HepG2 (cell line): ENCODE measurements at regions not wholly inside any gene's neighbourhood (a gene's known extent, or its start where the extent isn't known, plus 50 kb on each side); places are given as distances from the start of the nearest gene placed in this dataset.
A peak's percentile ranks its signal among the peaks of the same experiment; 100 is the strongest.

Experiments used
- ATAC-seq: fragments of 200-7000 bp; cut with Tn5 transposase; 3 replicates; pipeline ENCODE4 v1.9.1; 2020; ENCODE audit warnings: mild to moderate bottlenecking, moderate library complexity
- BruUV-seq: library from RNA; stranded (reverse); fragments of 400-500 nt; replicated peaks from 2 replicates; lab custom pipeline; 2021; lab: Mats Ljungman, UMichigan
- CTCF ChIA-PET: fragments of 300-600 bp; formaldehyde crosslinking; extraction: SDS; loops from one replicate; lab custom pipeline; 2021; ENCODE audit warnings: low total read pairs, inconsistent platforms, low intra/inter-chr PET ratio; lab: Yijun Ruan, JAX
- POLR2A ChIA-PET: fragments of 350-600 bp; sonication (Branson Sonifier 250); formaldehyde crosslinking; loops from one replicate; lab custom pipeline; 2020; ENCODE audit warnings: antibody characterized with exemption, inconsistent platforms; lab: Yijun Ruan, JAX
- DNase-seq: peaks from one replicate; pipeline ENCODE4 v3.0.0-alpha.2; 2015; ENCODE audit warnings: low spot score
- FAIRE-seq: peaks from 3 replicates; lab custom pipeline; 2011; peaks lifted over from hg19 to GRCh38; lab: Jason Lieb, UNC
- H2AFZ ChIP-seq: one replicate; pipeline ENCODE4 v1.6.1; 2011; ENCODE audit warnings: low read length, inconsistent platforms
- H3K27ac ChIP-seq: fragments of 300-600 bp; 3 replicates; pipeline ENCODE4 v1.8.0; 2011; ENCODE audit warnings: mixed run types, mild to moderate bottlenecking, mixed read lengths, low read length, inconsistent platforms; ENCODE audit not compliant: insufficient read depth; ENCODE audit errors: extremely low read length
- H3K27me3 ChIP-seq, 2 experiments: fragments of 200-600 bp in 1 of 2; 2 replicates in 1 of 2; 3 replicates in 1 of 2; pipeline versions ENCODE4 v1.6.0 to v1.8.0; 2011; ENCODE audit warnings: low read length in 2 of 2, mild to moderate bottlenecking in 2 of 2, moderate library complexity in 2 of 2, inconsistent platforms in 1 of 2; ENCODE audit not compliant: insufficient read depth in 2 of 2, control insufficient read depth in 1 of 2
- H3K36me3 ChIP-seq, 2 experiments: fragments of 200-600 bp in 1 of 2; replicated peaks in 1 of 2; 2 replicates in 1 of 2; 3 replicates in 1 of 2; pipeline versions ENCODE4 v1.5.1 to v1.8.0; 2011; ENCODE audit warnings: low read length in 2 of 2, inconsistent platforms in 1 of 2; ENCODE audit not compliant: insufficient read depth in 2 of 2, control insufficient read depth in 1 of 2
- H3K4me1 ChIP-seq: 2 replicates; pipeline ENCODE4 v1.5.1; 2012; ENCODE audit warnings: low read length, inconsistent platforms; ENCODE audit not compliant: insufficient read depth
- H3K4me2 ChIP-seq: 2 replicates; pipeline ENCODE4 v1.6.0; 2011; ENCODE audit warnings: low read depth, low read length, inconsistent platforms
- H3K4me3 ChIP-seq, 3 experiments: fragments of 200-600 bp in 1 of 3; sonication (generic), shearing (Covaris generic) in 1 of 3; replicated peaks in 1 of 3; 2 replicates each; pipeline ENCODE4 v1.5.1; 2011 to 2016; ENCODE audit warnings: low read length in 3 of 3, inconsistent platforms in 2 of 3, low read depth in 2 of 3, mild to moderate bottlenecking in 2 of 3, control low read depth in 1 of 3, mixed read lengths in 1 of 3; ENCODE audit not compliant: insufficient read depth in 1 of 3
- H3K79me2 ChIP-seq: one replicate; pipeline ENCODE4 v1.6.1; 2011; ENCODE audit warnings: low read length, inconsistent platforms; ENCODE audit not compliant: insufficient read depth
- H3K9ac ChIP-seq: 2 replicates; pipeline ENCODE4 v1.6.0; 2011; ENCODE audit warnings: mild to moderate bottlenecking, low read depth, low read length, inconsistent platforms; ENCODE audit not compliant: insufficient read depth
- H3K9me3 ChIP-seq: 2 replicates; pipeline ENCODE4 v1.5.1; 2012; ENCODE audit warnings: mild to moderate bottlenecking, low read length
- H4K20me1 ChIP-seq: 2 replicates; pipeline ENCODE4 v1.6.0; 2011; ENCODE audit warnings: inconsistent platforms, mild to moderate bottlenecking, low read length, moderate library complexity; ENCODE audit not compliant: insufficient read depth
- BHLHE40 ChIP-seq: IDR thresholded peaks from 2 replicates; pipeline ENCODE4 v1.6.1; 2011; ENCODE audit warnings: low read length, improper control_type of control experiment
- HDAC1 ChIP-seq: sonication (generic); formaldehyde crosslinking; IDR thresholded peaks from 2 replicates; pipeline ENCODE4 v1.5.1; 2020; ENCODE audit warnings: mild to moderate bottlenecking, missing genetic modification reagents
- HNF4A ChIP-seq: sonication (generic); formaldehyde crosslinking; IDR thresholded peaks from 2 replicates; pipeline ENCODE4 v1.4.0; 2020; ENCODE audit warnings: missing genetic modification reagents
- HNF4G ChIP-seq, 2 experiments: sonication (generic) in 1 of 2; formaldehyde crosslinking in 1 of 2; IDR thresholded peaks; 2 replicates each; pipeline versions ENCODE4 v1.4.0 to v1.6.1; 2011 to 2020; ENCODE audit warnings: borderline replicate concordance in 2 of 2, low read depth in 2 of 2, mild to moderate bottlenecking in 2 of 2, low read length in 1 of 2, missing genetic modification reagents in 1 of 2, moderate library complexity in 1 of 2
- LBX2 ChIP-seq: sonication (generic); formaldehyde crosslinking; IDR thresholded peaks from 2 replicates; pipeline ENCODE4 v1.5.0; 2020; ENCODE audit warnings: missing genetic modification reagents, mild to moderate bottlenecking, borderline replicate concordance
- SOX5 ChIP-seq: IDR thresholded peaks from 2 replicates; pipeline ENCODE4 v1.6.1; 2016; ENCODE audit warnings: borderline replicate concordance
- SPEN ChIP-seq: sonication (generic); formaldehyde crosslinking; IDR thresholded peaks from 2 replicates; pipeline ENCODE4 v1.5.1; 2020; ENCODE audit warnings: low read depth, mild to moderate bottlenecking, missing genetic modification reagents
- SRY ChIP-seq: sonication (generic); formaldehyde crosslinking; IDR thresholded peaks from 2 replicates; pipeline ENCODE4 v1.8.0; 2022; ENCODE audit warnings: mild to moderate bottlenecking, missing genetic modification reagents
- TBX2 ChIP-seq: sonication (generic); formaldehyde crosslinking; IDR thresholded peaks from 2 replicates; pipeline ENCODE4 v1.5.0; 2020; ENCODE audit warnings: missing genetic modification reagents, mild to moderate bottlenecking, borderline replicate concordance
- U2AF2 ChIP-seq: fragments of 200-400 bp; formaldehyde crosslinking; IDR thresholded peaks from 2 replicates; pipeline ENCODE4 v1.6.1; 2017; ENCODE audit warnings: low read depth, mild to moderate bottlenecking, low read length
- USF2 ChIP-seq, 2 experiments: sonication (generic) in 1 of 2; formaldehyde crosslinking in 1 of 2; IDR thresholded peaks; 2 replicates each; pipeline versions ENCODE4 v1.5.1 to v1.6.1; 2011 to 2020; ENCODE audit warnings: borderline replicate concordance in 1 of 2, low read depth in 1 of 2, low read length in 1 of 2, mild to moderate bottlenecking in 1 of 2, missing genetic modification reagents in 1 of 2, moderate library complexity in 1 of 2
- ZFP90 ChIP-seq: sonication (generic); formaldehyde crosslinking; IDR thresholded peaks from 2 replicates; pipeline ENCODE4 v1.8.0; 2022; ENCODE audit warnings: missing genetic modification reagents, mild to moderate bottlenecking, inconsistent platforms, borderline replicate concordance
- ZNF354B ChIP-seq: sonication (generic); formaldehyde crosslinking; IDR thresholded peaks from 2 replicates; pipeline ENCODE4 v1.8.0; 2022; ENCODE audit warnings: mild to moderate bottlenecking, missing genetic modification reagents
- ZNF782 ChIP-seq: sonication (generic); formaldehyde crosslinking; IDR thresholded peaks from 2 replicates; pipeline ENCODE4 v1.4.0; 2020; ENCODE audit warnings: missing genetic modification reagents, mild to moderate bottlenecking, borderline replicate concordance
- ZSCAN31 ChIP-seq: sonication (generic); formaldehyde crosslinking; IDR thresholded peaks from 2 replicates; pipeline ENCODE4 v1.5.0; 2020; ENCODE audit warnings: low read depth, mild to moderate bottlenecking, missing genetic modification reagents
- WGBS: methylation state at CpG from one replicate; pipeline ENCODE4 v1.1.6; 2017; ENCODE audit warnings: low lambda C conversion rate; 5-methylcytosine and 5-hydroxymethylcytosine counted together
- in situ Hi-C: cut with HindIII; loops from 2 replicates; pipeline ENCODE4 v1.10.0; 2017; ENCODE audit warnings: low pct_unique_long_range_greater_than_20kb; ENCODE audit not compliant: extremely low pct_ligation_motif_present
- intact Hi-C: fragments of 100-400 bp; cut with micrococcal nuclease; formaldehyde crosslinking; loops from one replicate; pipeline ENCODE4 v1.10.0; 2022; ENCODE audit not compliant: unreplicated experiment
- TF ChIP-seq, protein P1 (sequence below): sonication (generic); formaldehyde crosslinking; conservative IDR thresholded peaks from 2 replicates; pipeline ENCODE4 v1.4.0; 2020; ENCODE audit warnings: mild to moderate bottlenecking, missing genetic modification reagents, moderate library complexity

GRCh38 chr6:134502614-134503549 is 185.0 kb upstream of the SGK1 start:
- FAIRE-seq, result no peak
- ATAC-seq, result peak; percentile 66
- Histone ChIP-seq H3K79me2 (no peaks in the 10 kb centered on the region), H3K4me3 (peak overlapping the region in 1 of 3 experiments; percentile 15; a peak in 2 of 6 replicates), H3K4me2 (peak overlapping the region; percentile 62), H3K27ac (no peak overlapping the region), H3K27me3 (no peaks in the 10 kb centered on the region), H3K36me3 (no peaks in the 10 kb centered on the region), H3K9me3 (no peaks in the 10 kb centered on the region), H3K4me1 (peaks cover 9% of the 10 kb centered on the region), H4K20me1 (no peaks in the 10 kb centered on the region), H3K9ac (no peak overlapping the region), H2AFZ (peak overlapping the region; percentile 56)
- DNase-seq, result no peak
- in situ Hi-C loops, result no loop called here
- CTCF ChIA-PET, result no interaction called here
- WGBS, result 28% methylated on average over 12 of the region's 12 CpGs
- BruUV-seq, result no TSS peak
- POLR2A ChIA-PET, result no interaction called here
- intact Hi-C loops, result no loop called here
- peak; percentile 65 for TF ChIP-seq HNF4G (IDR thresholded peaks at IDR 0.05; ENCODE audit: borderline replicate concordance, low read depth, low read length)
- no peak for TF ChIP-seq HNF4G (CRISPR knock-in tag; IDR thresholded peaks at IDR 0.05; ENCODE audit: borderline replicate concordance, low read depth)
- peak; percentile 28; the same call in 1 of the 2 replicates for TF ChIP-seq TBX2 (CRISPR knock-in tag)
- no peak for TF ChIP-seq ZFP90 (CRISPR knock-in tag)
- TF ChIP-seq ZNF782, result peak; percentile 27; the same call in 1 of the 2 replicates
- no peak for TF ChIP-seq SRY (CRISPR knock-in tag)
- TF ChIP-seq SOX5 (CRISPR knock-in tag), result no peak
- TF ChIP-seq U2AF2, result no peak
- peak; percentile 84 for TF ChIP-seq HNF4A (CRISPR knock-in tag)
- TF ChIP-seq HDAC1 (CRISPR knock-in tag), result 0 out of 2 replicates have a peak, but pooled peaks have one; percentile 17
- TF ChIP-seq LBX2 (CRISPR knock-in tag), result no peak
- TF ChIP-seq SPEN (CRISPR knock-in tag), result peak; percentile 52; the same call in 1 of the 2 replicates
- TF ChIP-seq BHLHE40, result peak; percentile 54
- TF ChIP-seq ZNF354B (CRISPR knock-in tag), result no peak
- TF ChIP-seq USF2 (IDR thresholded peaks at IDR 0.05; ENCODE audit: low read depth, low read length), result no peak
- 0 out of 2 replicates have a peak, but pooled peaks have one; percentile 28 for TF ChIP-seq USF2 (CRISPR knock-in tag; IDR thresholded peaks at IDR 0.05; ENCODE audit: borderline replicate concordance)
- TF ChIP-seq, protein P1, sequence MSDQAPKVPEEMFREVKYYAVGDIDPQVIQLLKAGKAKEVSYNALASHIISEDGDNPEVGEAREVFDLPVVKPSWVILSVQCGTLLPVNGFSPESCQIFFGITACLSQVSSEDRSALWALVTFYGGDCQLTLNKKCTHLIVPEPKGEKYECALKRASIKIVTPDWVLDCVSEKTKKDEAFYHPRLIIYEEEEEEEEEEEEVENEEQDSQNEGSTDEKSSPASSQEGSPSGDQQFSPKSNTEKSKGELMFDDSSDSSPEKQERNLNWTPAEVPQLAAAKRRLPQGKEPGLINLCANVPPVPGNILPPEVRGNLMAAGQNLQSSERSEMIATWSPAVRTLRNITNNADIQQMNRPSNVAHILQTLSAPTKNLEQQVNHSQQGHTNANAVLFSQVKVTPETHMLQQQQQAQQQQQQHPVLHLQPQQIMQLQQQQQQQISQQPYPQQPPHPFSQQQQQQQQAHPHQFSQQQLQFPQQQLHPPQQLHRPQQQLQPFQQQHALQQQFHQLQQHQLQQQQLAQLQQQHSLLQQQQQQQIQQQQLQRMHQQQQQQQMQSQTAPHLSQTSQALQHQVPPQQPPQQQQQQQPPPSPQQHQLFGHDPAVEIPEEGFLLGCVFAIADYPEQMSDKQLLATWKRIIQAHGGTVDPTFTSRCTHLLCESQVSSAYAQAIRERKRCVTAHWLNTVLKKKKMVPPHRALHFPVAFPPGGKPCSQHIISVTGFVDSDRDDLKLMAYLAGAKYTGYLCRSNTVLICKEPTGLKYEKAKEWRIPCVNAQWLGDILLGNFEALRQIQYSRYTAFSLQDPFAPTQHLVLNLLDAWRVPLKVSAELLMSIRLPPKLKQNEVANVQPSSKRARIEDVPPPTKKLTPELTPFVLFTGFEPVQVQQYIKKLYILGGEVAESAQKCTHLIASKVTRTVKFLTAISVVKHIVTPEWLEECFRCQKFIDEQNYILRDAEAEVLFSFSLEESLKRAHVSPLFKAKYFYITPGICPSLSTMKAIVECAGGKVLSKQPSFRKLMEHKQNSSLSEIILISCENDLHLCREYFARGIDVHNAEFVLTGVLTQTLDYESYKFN (CRISPR knock-in tag), result peak; percentile 40; the same call in 1 of the 2 replicates
- 0 out of 2 replicates have a peak, but pooled peaks have one; percentile 43 for TF ChIP-seq ZSCAN31
